Tibial nerve (tissue), 4 donors: ENCODE measurements at regions not wholly inside any gene's neighbourhood (a gene's known extent, or its start where the extent isn't known, plus 50 kb on each side); places are given as distances from the start of the nearest gene placed in this dataset.

ENCODE experiments used
- DNase-seq, 2 donors: peaks; one replicate each; pipeline ENCODE4 v3.0.0-alpha.2; 2019; ENCODE audit warnings: low spot score in 2 of 2
- H3K27ac ChIP-seq, 4 donors: fragments of 200-600 bp; sonication (generic) in 3 of 4; one replicate each; pipeline ENCODE4 v1.5.1; 2017 to 2019; ENCODE audit warnings: mild to moderate bottlenecking in 1 of 4
- H3K27me3 ChIP-seq, 2 donors: fragments of 200-600 bp; sonication (generic) in 1 of 2; one replicate each; pipeline versions ENCODE4 v1.5.1 to v1.6.0; 2017 to 2019
- H3K36me3 ChIP-seq, 3 donors: fragments of 200-600 bp; sonication (generic); one replicate each; pipeline ENCODE4 v1.5.1; 2018 to 2019
- H3K4me1 ChIP-seq, 4 donors: fragments of 200-600 bp; sonication (generic) in 3 of 4; one replicate each; pipeline ENCODE4 v1.5.1; 2017 to 2019
- H3K4me3 ChIP-seq, 4 donors: fragments of 200-600 bp; sonication (generic) in 3 of 4; one replicate each; pipeline ENCODE4 v1.5.1; 2017 to 2019; ENCODE audit warnings: mild to moderate bottlenecking in 1 of 4, moderate library complexity in 1 of 4
- H3K9me3 ChIP-seq, 4 donors: fragments of 200-600 bp; sonication (generic) in 3 of 4; one replicate each; pipeline ENCODE4 v1.5.1; 2017 to 2019
- EP300 ChIP-seq, 2 donors: sonication (generic); formaldehyde crosslinking; IDR thresholded peaks; one replicate each; pipeline ENCODE4 v1.6.1; 2017; ENCODE audit warnings: antibody characterized with exemption in 2 of 2, mild to moderate bottlenecking in 1 of 2
- POLR2A ChIP-seq, 2 donors: fragments of 450-650 bp; IDR thresholded peaks; one replicate each; pipeline ENCODE4 v1.6.1; 2017; ENCODE audit warnings: antibody characterized with exemption in 2 of 2, mild to moderate bottlenecking in 2 of 2, moderate library complexity in 2 of 2
- WGBS, 2 donors: methylation state at CpG; one replicate each; pipeline ENCODE4 v1.1.5; 2018; 5-methylcytosine and 5-hydroxymethylcytosine counted together
- TF ChIP-seq, protein P1 (sequence below), 5 experiments: fragments of 200-600 bp in 3 of 5; fragments of 450-650 bp in 2 of 5; sonication (generic) in 3 of 5; IDR thresholded peaks; one replicate each; pipeline ENCODE4 v1.5.1; 2016 to 2019; ENCODE audit warnings: antibody characterized with exemption in 5 of 5, mild to moderate bottlenecking in 3 of 5, moderate library complexity in 2 of 5

DNA sequence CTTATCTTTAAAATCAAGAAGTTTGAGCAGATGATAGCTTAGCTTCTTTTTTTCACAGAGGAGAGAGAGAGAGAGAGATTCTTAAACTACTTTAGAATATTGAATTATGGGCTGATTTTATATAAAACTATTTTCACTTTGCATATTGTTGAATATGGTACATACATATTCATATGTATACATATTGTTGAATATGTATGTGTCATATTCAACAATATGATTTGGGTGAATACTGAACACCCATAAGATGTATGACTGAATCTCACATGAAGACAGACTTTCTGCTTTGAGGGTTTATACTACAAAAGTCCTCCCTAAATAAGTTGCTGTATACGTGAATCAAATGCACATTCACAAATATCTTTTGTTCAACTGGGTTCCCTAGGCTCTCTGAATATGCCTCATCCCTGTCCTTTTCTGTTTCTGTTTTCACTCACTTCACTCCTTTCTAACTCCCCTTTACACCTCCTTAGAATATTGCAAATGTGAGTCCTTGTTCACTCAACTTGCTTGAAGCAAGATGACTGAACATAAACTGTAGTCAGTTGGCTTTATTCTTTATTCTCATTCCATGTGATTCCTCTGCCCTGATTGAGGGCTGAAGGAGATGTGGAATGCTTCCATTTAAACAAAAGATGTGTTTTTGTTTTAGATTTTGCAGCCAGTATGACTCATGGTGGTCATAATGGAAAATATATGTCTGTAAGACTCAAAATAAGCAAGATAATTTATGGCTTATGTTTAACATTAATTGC lies 225.4 kb upstream of the DAB2 start:
- no peak for DNase-seq
- 67 to 78% methylated on average over 1 of the region's 1 CpG for WGBS, 2 donors
- no peaks in the 10 kb centered on the region for H3K36me3 ChIP-seq
- H3K27me3 ChIP-seq = no peaks in the 10 kb centered on the region
- H3K4me1 ChIP-seq = no peaks in the 10 kb centered on the region
- H3K9me3 ChIP-seq = no peaks in the 10 kb centered on the region
- no peak overlapping the region for H3K4me3 ChIP-seq
- TF ChIP-seq, protein P1, sequence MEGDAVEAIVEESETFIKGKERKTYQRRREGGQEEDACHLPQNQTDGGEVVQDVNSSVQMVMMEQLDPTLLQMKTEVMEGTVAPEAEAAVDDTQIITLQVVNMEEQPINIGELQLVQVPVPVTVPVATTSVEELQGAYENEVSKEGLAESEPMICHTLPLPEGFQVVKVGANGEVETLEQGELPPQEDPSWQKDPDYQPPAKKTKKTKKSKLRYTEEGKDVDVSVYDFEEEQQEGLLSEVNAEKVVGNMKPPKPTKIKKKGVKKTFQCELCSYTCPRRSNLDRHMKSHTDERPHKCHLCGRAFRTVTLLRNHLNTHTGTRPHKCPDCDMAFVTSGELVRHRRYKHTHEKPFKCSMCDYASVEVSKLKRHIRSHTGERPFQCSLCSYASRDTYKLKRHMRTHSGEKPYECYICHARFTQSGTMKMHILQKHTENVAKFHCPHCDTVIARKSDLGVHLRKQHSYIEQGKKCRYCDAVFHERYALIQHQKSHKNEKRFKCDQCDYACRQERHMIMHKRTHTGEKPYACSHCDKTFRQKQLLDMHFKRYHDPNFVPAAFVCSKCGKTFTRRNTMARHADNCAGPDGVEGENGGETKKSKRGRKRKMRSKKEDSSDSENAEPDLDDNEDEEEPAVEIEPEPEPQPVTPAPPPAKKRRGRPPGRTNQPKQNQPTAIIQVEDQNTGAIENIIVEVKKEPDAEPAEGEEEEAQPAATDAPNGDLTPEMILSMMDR (IDR thresholded peaks at IDR 0.05) = no peak
- H3K27ac ChIP-seq = no peak overlapping the region

DNA sequence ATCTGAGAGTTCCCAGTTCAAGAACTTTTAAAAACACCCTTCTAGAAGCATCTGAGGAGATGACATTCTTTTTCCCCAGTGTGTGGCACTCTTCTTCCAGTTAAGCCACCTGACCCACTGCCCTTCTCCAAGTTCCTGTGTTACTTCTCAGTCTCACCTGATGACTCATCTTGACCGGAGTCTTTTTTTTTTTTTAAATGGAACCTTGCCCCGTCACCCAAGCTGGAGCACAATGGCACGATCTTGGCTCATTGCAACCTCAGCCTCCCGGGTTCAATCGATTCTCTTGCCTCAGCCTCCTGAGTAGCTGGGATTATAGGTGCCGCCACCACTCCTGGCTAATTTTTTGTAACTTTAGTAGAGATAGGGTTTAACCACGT lies 224.1 kb upstream of the DAB2 start:
- no peaks in the 10 kb centered on the region for H3K27me3 ChIP-seq
- no peaks in the 10 kb centered on the region for H3K36me3 ChIP-seq
- no peak overlapping the region for H3K4me3 ChIP-seq
- H3K9me3 ChIP-seq = no peaks in the 10 kb centered on the region
- H3K4me1 ChIP-seq = no peaks in the 10 kb centered on the region
- TF ChIP-seq, protein P1 (IDR thresholded peaks at IDR 0.05) = no peak
- no peak overlapping the region for H3K27ac ChIP-seq
- DNase-seq = no peak
- 85 to 90% methylated on average over 7 of the region's 7 CpGs for WGBS, 2 donors

DNA sequence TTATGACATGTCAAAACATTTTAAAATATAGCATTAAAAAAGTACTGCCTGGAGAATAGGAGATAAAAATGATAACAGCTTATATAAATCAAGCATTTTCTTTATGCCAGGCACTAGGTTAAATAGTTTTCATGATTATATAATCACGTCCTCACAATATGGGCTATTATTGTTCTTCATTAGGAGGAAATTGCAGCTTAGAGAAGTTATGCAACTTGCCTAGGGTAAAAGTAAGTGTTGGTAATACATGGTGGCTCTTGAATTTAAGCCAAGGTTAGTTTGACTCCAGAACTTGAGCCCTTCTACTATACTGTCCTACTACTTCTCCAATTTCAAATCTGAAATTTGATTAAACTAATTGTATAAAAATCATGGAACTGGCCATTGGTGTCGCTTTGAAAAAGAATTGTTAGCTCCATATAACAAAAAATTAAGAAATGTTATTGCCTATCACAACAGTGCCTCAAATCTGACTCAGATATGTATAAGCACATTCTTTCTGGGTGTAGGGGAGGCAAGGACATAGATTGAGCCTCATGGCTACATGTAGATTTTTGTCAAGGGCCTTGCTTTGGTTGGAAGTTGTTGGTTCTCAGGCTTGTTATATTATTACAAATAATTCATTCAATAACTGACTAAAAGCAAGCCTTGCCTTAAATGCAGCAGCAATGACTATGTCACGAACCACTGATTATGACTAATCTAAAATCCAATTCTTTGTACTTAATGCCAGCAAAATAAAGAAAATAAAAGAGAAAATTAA lies 223.5 kb upstream of the DAB2 start:
- TF ChIP-seq, protein P1 (IDR thresholded peaks at IDR 0.05) = no peak
- TF ChIP-seq POLR2A (IDR thresholded peaks at IDR 0.05) = no peak
- TF ChIP-seq EP300 (IDR thresholded peaks at IDR 0.05) = no peak
- 74 to 75% methylated on average over 3 of the region's 3 CpGs for WGBS, 2 donors
- no peaks in the 10 kb centered on the region for H3K9me3 ChIP-seq
- no peaks in the 10 kb centered on the region for H3K4me1 ChIP-seq
- no peak for DNase-seq
- no peaks in the 10 kb centered on the region for H3K27me3 ChIP-seq
- H3K36me3 ChIP-seq = no peaks in the 10 kb centered on the region
- no peak overlapping the region for H3K4me3 ChIP-seq
- no peak overlapping the region for H3K27ac ChIP-seq

DNA sequence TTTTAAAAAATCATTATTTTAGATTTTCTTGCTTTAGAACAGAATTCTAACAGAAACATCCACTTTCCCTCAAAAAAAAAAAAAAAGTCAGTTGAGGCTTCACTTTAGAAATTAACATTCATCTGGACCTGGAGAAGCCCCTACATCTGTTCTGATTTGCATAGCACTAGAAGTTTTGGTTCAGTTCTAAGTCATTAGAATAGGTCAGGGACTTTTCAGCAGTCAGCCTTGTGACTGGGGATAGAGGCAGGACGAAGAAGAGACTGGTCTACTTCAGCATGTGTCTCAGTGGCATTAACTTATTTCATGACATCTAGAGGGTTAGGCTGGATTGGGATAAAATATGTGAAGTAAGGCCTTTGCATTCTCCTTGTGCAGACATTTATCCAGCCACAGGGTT lies 215.8 kb upstream of the DAB2 start:
- TF ChIP-seq, protein P1 (IDR thresholded peaks at IDR 0.05) = no peak
- no peak for TF ChIP-seq POLR2A (IDR thresholded peaks at IDR 0.05)
- no peak for TF ChIP-seq EP300 (IDR thresholded peaks at IDR 0.05)
- Histone ChIP-seq H3K27ac (no peak overlapping the region), H3K9me3 (no peaks in the 10 kb centered on the region), H3K27me3 (no peaks in the 10 kb centered on the region), H3K36me3 (no peaks in the 10 kb centered on the region), H3K4me1 (no peaks in the 10 kb centered on the region), H3K4me3 (no peak overlapping the region)
- no peak for DNase-seq
- WGBS, 2 donors = 77 to 86% methylated on average over 1 of the region's 1 CpG

DNA sequence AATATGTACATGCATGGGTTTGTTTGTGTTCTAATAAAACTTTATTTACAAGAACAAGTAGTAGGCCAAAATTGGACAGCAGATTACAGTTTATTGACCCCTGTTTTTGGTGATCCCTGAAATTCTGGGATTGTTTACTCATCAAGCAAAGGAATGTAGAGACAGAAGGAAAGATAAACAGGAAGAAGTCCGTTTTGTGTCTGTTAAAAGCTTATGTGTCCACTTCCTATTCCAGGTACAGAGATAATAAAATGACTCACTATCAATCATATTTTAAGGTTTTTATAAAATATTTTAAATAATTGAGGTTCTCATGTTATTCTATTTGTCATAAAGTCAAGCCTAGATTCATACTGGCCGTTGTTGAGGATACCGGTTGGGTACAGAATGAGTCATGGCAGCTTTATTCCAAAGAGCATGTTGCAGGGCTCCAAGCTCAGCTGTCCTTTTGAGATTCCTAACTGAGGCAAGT lies 214.9 kb upstream of the DAB2 start:
- no peaks in the 10 kb centered on the region for H3K4me1 ChIP-seq
- no peaks in the 10 kb centered on the region for H3K27me3 ChIP-seq
- H3K9me3 ChIP-seq = no peaks in the 10 kb centered on the region
- H3K4me3 ChIP-seq = no peak overlapping the region
- WGBS, 2 donors = 84 to 86% methylated on average over 3 of the region's 3 CpGs
- no peak for DNase-seq
- no peak overlapping the region for H3K27ac ChIP-seq
- H3K36me3 ChIP-seq = no peaks in the 10 kb centered on the region
- no peak for TF ChIP-seq EP300 (IDR thresholded peaks at IDR 0.05)
- TF ChIP-seq, protein P1 (IDR thresholded peaks at IDR 0.05) = no peak
- TF ChIP-seq POLR2A (IDR thresholded peaks at IDR 0.05) = no peak
